ENCODE measurements at regions not wholly inside any gene's neighbourhood (a gene's known extent, or its start where the extent isn't known, plus 50 kb on each side); places are given as distances from the start of the nearest gene placed in this dataset.

- TF ChIP-seq, protein P1, sequence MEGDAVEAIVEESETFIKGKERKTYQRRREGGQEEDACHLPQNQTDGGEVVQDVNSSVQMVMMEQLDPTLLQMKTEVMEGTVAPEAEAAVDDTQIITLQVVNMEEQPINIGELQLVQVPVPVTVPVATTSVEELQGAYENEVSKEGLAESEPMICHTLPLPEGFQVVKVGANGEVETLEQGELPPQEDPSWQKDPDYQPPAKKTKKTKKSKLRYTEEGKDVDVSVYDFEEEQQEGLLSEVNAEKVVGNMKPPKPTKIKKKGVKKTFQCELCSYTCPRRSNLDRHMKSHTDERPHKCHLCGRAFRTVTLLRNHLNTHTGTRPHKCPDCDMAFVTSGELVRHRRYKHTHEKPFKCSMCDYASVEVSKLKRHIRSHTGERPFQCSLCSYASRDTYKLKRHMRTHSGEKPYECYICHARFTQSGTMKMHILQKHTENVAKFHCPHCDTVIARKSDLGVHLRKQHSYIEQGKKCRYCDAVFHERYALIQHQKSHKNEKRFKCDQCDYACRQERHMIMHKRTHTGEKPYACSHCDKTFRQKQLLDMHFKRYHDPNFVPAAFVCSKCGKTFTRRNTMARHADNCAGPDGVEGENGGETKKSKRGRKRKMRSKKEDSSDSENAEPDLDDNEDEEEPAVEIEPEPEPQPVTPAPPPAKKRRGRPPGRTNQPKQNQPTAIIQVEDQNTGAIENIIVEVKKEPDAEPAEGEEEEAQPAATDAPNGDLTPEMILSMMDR (IDR thresholded peaks at IDR 0.05; ENCODE audit: low read length), result no peak
- no peak for TF ChIP-seq EZH2 (optimal IDR thresholded peaks at IDR 0.05; ENCODE audit: low read depth, low read length)
- no peak for TF ChIP-seq EZH2phosphoT487 (IDR thresholded peaks at IDR 0.05; ENCODE audit: low read length)
- Histone ChIP-seq H3K27me3 (replicated peaks; ENCODE audit: insufficient read depth, low read length) (no peaks in the 10 kb centered on the region), H3K4me3 (ENCODE audit: low read length) (no peak overlapping the region), H3K9me2 (replicated peaks; ENCODE audit: insufficient read depth, low read length) (no peaks in the 10 kb centered on the region), H3K9me3 (replicated peaks; ENCODE audit: insufficient read depth, low read length) (no peaks in the 10 kb centered on the region), H2AFZ (ENCODE audit: low read length) (no peak overlapping the region), H3K4me1 (ENCODE audit: low read length) (no peaks in the 10 kb centered on the region), H3K4me2 (ENCODE audit: low read depth, low read length) (no peak overlapping the region), H4K20me1 (ENCODE audit: insufficient read depth, low read length) (no peaks in the 10 kb centered on the region), H3K79me2 (ENCODE audit: low read length) (no peaks in the 10 kb centered on the region), H3K36me3 (replicated peaks; ENCODE audit: insufficient read depth, low read length) (no peaks in the 10 kb centered on the region), H3K27ac (ENCODE audit: low read length) (no peak overlapping the region), H3K9ac (ENCODE audit: low read length) (no peak overlapping the region), H3F3A (ENCODE audit: insufficient read depth, low read length) (no peaks in the 10 kb centered on the region)
- no peak for DNase-seq
Measured at GRCh38 chr5:2575292-2575691, 176.2 kb downstream of the IRX2 start.

DNA sequence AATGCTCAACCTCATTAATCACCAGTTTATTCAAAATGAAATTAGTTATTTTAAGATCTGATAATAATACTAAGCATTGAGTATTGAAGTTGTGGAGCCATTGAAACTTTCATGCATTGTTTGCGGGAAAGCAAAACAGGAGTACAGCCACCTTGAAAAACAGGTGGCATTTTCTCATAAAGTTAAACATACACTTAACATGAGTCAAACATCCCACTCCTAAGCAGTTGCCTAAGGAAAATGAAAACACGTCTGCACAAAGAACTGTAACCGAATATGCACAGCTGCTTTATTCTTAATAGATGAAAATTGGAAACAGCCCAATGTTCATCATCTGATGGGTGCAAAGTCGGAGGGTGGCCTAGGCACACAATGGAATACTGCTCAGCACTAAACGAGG is 177.3 kb downstream of the IRX2 start:
- Histone ChIP-seq H3K9me3 (replicated peaks; ENCODE audit: insufficient read depth, low read length) (no peaks in the 10 kb centered on the region), H3K4me2 (ENCODE audit: low read depth, low read length) (no peak overlapping the region), H3K4me3 (ENCODE audit: low read length) (no peak overlapping the region)

GRCh38 chr5:2570586-2570985 is 180.9 kb downstream of the IRX2 start:
- H3K4me2 ChIP-seq (ENCODE audit: low read depth, low read length), result no peak overlapping the region
- H4K20me1 ChIP-seq (ENCODE audit: insufficient read depth, low read length), result no peaks in the 10 kb centered on the region
- no peaks in the 10 kb centered on the region for H3K4me1 ChIP-seq (ENCODE audit: low read length)
- TF ChIP-seq EZH2 (optimal IDR thresholded peaks at IDR 0.05; ENCODE audit: low read depth, low read length), result no peak
- TF ChIP-seq, protein P1 (IDR thresholded peaks at IDR 0.05; ENCODE audit: low read length), result no peak
- TF ChIP-seq EZH2phosphoT487 (IDR thresholded peaks at IDR 0.05; ENCODE audit: low read length), result no peak
- H3K9me2 ChIP-seq (replicated peaks; ENCODE audit: insufficient read depth, low read length), result no peaks in the 10 kb centered on the region
- no peak for DNase-seq
- no peak overlapping the region for H3K27ac ChIP-seq (ENCODE audit: low read length)
- no peak overlapping the region for H2AFZ ChIP-seq (ENCODE audit: low read length)
- no peaks in the 10 kb centered on the region for H3K79me2 ChIP-seq (ENCODE audit: low read length)
- H3K36me3 ChIP-seq (replicated peaks; ENCODE audit: insufficient read depth, low read length), result no peaks in the 10 kb centered on the region
- no peaks in the 10 kb centered on the region for H3K9me3 ChIP-seq (replicated peaks; ENCODE audit: insufficient read depth, low read length)
- no peak overlapping the region for H3K9ac ChIP-seq (ENCODE audit: low read length)
- H3K27me3 ChIP-seq (replicated peaks; ENCODE audit: insufficient read depth, low read length), result no peaks in the 10 kb centered on the region
- no peaks in the 10 kb centered on the region for H3F3A ChIP-seq (ENCODE audit: insufficient read depth, low read length)
- H3K4me3 ChIP-seq (ENCODE audit: low read length), result no peak overlapping the region

More for the DNA sequence above, 177.3 kb downstream of the IRX2 start:
- no peaks in the 10 kb centered on the region for H3K4me1 ChIP-seq (ENCODE audit: low read length)
- H3K9me2 ChIP-seq (replicated peaks; ENCODE audit: insufficient read depth, low read length), result no peaks in the 10 kb centered on the region
- no peaks in the 10 kb centered on the region for H3K27me3 ChIP-seq (replicated peaks; ENCODE audit: insufficient read depth, low read length)
- H3F3A ChIP-seq (ENCODE audit: insufficient read depth, low read length), result no peaks in the 10 kb centered on the region
- H2AFZ ChIP-seq (ENCODE audit: low read length), result no peak overlapping the region
- no peak overlapping the region for H3K9ac ChIP-seq (ENCODE audit: low read length)
- H4K20me1 ChIP-seq (ENCODE audit: insufficient read depth, low read length), result no peaks in the 10 kb centered on the region
- no peaks in the 10 kb centered on the region for H3K79me2 ChIP-seq (ENCODE audit: low read length)
- H3K27ac ChIP-seq (ENCODE audit: low read length), result no peak overlapping the region
- no peak for TF ChIP-seq EZH2 (optimal IDR thresholded peaks at IDR 0.05; ENCODE audit: low read depth, low read length)
- TF ChIP-seq, protein P1 (IDR thresholded peaks at IDR 0.05; ENCODE audit: low read length), result no peak
- TF ChIP-seq EZH2phosphoT487 (IDR thresholded peaks at IDR 0.05; ENCODE audit: low read length), result no peak
- H3K36me3 ChIP-seq (replicated peaks; ENCODE audit: insufficient read depth, low read length), result no peaks in the 10 kb centered on the region
- no peak for DNase-seq
